Smooth muscle cell (in vitro differentiated cells): ENCODE measurements at regions not wholly inside any gene's neighbourhood (a gene's known extent, or its start where the extent isn't known, plus 50 kb on each side); places are given as distances from the start of the nearest gene placed in this dataset.

Source experiments
- DNase-seq: peaks from one replicate; lab custom pipeline; 2025; ENCODE audit not compliant: unreplicated experiment; lab: John Stamatoyannopoulos, UW
- H2AFZ ChIP-seq: fragments of 200-600 bp; sonication (generic); 2 replicates; pipeline ENCODE4 v1.6.0; 2016; ENCODE audit warnings: antibody characterized with exemption, low read depth, mild to moderate bottlenecking
- H3F3A ChIP-seq: fragments of 200-600 bp; sonication (generic); 2 replicates; pipeline ENCODE4 v1.6.0; 2017; ENCODE audit warnings: antibody characterized with exemption, low read depth
- H3K27ac ChIP-seq: fragments of 200-600 bp; sonication (generic); 2 replicates; pipeline ENCODE4 v1.5.1; 2016; ENCODE audit warnings: low read depth, mild to moderate bottlenecking
- H3K27me3 ChIP-seq: fragments of 200-600 bp; sonication (generic); 2 replicates; pipeline ENCODE4 v1.6.1; 2016; ENCODE audit warnings: low read depth, mild to moderate bottlenecking
- H3K36me3 ChIP-seq: fragments of 200-600 bp; sonication (generic); 2 replicates; pipeline ENCODE4 v1.5.1; 2016; ENCODE audit warnings: low read depth
- H3K4me1 ChIP-seq: fragments of 200-600 bp; sonication (generic); 2 replicates; pipeline ENCODE4 v1.5.1; 2016; ENCODE audit warnings: low read depth
- H3K4me2 ChIP-seq: fragments of 200-600 bp; sonication (generic); 2 replicates; pipeline ENCODE4 v1.6.0; 2016; ENCODE audit warnings: mild to moderate bottlenecking
- H3K4me3 ChIP-seq: fragments of 200-600 bp; sonication (generic); 2 replicates; pipeline ENCODE4 v1.5.1; 2016; ENCODE audit warnings: mild to moderate bottlenecking
- H3K79me2 ChIP-seq: fragments of 200-600 bp; sonication (generic); 2 replicates; pipeline ENCODE4 v1.6.0; 2016; ENCODE audit warnings: low read depth, mild to moderate bottlenecking
- H3K9ac ChIP-seq: fragments of 200-600 bp; sonication (generic); 2 replicates; pipeline ENCODE4 v1.6.0; 2016; ENCODE audit warnings: low read depth
- H3K9me3 ChIP-seq: fragments of 200-600 bp; sonication (generic); replicated peaks from 2 replicates; pipeline ENCODE4 v1.5.1; 2016; ENCODE audit warnings: low read depth
- H4K20me1 ChIP-seq: fragments of 200-600 bp; sonication (generic); 2 replicates; pipeline ENCODE4 v1.6.0; 2016; ENCODE audit warnings: low read depth
- WGBS: methylation state at CpG from one replicate; pipeline ENCODE4 v1.1.7; 2016; ENCODE audit warnings: low lambda C conversion rate; 5-methylcytosine and 5-hydroxymethylcytosine counted together
- TF ChIP-seq, protein P1 (sequence below): fragments of 200-600 bp; sonication (generic); IDR thresholded peaks from 2 replicates; pipeline ENCODE4 v1.5.1; 2017; ENCODE audit warnings: borderline replicate concordance, mild to moderate bottlenecking, antibody characterized with exemption; ENCODE audit not compliant: insufficient read depth, poor library complexity, severe bottlenecking

DNA sequence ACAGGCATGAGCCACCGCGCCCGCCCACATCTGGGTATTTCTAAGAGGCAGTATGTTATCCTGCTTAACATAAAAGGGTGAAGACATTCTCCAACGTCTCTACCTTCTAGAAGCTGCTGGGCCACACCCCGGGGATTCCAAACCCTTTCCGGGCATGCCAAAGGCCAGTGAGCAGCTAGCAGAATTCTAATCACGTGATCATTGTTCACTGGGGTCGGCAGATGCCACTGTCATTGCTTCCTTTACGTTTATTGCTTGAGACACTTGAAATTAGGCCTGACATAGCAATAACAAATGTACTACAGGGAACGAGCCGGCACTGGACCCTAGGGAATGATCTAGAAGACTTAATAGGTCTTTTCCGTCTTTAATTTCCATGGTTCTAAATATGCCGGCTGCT is 141.2 kb upstream of the ZFHX3 start:
- TF ChIP-seq, protein P1, sequence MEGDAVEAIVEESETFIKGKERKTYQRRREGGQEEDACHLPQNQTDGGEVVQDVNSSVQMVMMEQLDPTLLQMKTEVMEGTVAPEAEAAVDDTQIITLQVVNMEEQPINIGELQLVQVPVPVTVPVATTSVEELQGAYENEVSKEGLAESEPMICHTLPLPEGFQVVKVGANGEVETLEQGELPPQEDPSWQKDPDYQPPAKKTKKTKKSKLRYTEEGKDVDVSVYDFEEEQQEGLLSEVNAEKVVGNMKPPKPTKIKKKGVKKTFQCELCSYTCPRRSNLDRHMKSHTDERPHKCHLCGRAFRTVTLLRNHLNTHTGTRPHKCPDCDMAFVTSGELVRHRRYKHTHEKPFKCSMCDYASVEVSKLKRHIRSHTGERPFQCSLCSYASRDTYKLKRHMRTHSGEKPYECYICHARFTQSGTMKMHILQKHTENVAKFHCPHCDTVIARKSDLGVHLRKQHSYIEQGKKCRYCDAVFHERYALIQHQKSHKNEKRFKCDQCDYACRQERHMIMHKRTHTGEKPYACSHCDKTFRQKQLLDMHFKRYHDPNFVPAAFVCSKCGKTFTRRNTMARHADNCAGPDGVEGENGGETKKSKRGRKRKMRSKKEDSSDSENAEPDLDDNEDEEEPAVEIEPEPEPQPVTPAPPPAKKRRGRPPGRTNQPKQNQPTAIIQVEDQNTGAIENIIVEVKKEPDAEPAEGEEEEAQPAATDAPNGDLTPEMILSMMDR, result no peak
- 89% methylated on average over 13 of the region's 13 CpGs for WGBS

DNA sequence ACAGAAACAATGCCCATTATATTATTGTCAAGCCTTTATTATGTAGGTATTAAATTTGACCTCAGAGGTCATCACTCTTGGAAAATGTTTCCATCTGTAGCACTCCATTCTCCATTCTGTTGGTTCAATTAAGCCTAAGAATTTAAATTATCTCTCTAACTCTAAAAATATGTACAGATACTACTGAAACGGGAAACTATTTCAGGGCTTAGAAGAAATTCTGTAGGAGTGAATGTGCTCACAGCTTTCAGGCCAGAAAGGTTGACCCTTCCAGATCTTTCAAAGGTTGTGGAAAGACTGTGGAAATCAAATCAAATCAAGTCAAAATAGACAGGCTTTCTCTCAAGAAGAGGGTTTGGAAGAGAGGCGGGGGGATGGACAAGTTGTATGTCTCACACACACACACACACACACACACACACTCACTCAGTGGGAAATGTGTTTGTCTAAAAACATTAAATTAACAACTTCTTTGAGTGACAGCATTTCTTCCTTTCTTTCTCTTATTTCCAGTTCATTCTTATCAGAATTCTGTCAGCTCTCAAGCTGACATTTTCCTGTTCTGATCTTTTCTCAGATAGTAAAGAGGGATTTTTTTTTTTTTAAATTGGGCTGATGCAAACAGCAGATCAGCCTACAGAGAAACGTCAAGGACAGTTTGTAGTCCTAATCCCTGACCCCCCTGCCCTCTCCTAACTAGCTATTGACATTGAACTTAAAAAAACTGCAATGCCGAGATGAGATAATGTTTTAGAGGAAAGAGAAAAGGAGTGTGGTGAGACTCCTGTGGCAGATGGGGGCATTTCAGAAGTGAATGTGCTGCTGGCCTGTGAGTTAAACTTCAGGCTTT is 139.0 kb upstream of the ZFHX3 start:
- Histone ChIP-seq H2AFZ (peak overlapping the region; percentile 39), H3K79me2 (no peaks in the 10 kb centered on the region), H3K4me1 (peaks cover 7% of the 10 kb centered on the region), H4K20me1 (no peaks in the 10 kb centered on the region), H3F3A (no peaks in the 10 kb centered on the region), H3K4me3 (no peak overlapping the region), H3K27me3 (no peaks in the 10 kb centered on the region), H3K27ac (no peak overlapping the region), H3K9me3 (no peaks in the 10 kb centered on the region), H3K36me3 (no peaks in the 10 kb centered on the region), H3K4me2 (peak overlapping the region; percentile 3), H3K9ac (no peak overlapping the region)
- DNase-seq, result no peak
- WGBS, result 24% methylated on average over 4 of the region's 4 CpGs
- TF ChIP-seq, protein P1, result no peak

More for the DNA sequence above, 141.2 kb upstream of the ZFHX3 start:
- Histone ChIP-seq H2AFZ (no peak overlapping the region), H3K36me3 (no peaks in the 10 kb centered on the region), H3F3A (no peaks in the 10 kb centered on the region), H3K4me2 (no peak overlapping the region), H3K27me3 (no peaks in the 10 kb centered on the region), H4K20me1 (no peaks in the 10 kb centered on the region), H3K9ac (no peak overlapping the region), H3K27ac (no peak overlapping the region), H3K9me3 (no peaks in the 10 kb centered on the region), H3K4me1 (peaks cover 14% of the 10 kb centered on the region), H3K4me3 (no peak overlapping the region), H3K79me2 (no peaks in the 10 kb centered on the region)
- no peak for DNase-seq

DNA sequence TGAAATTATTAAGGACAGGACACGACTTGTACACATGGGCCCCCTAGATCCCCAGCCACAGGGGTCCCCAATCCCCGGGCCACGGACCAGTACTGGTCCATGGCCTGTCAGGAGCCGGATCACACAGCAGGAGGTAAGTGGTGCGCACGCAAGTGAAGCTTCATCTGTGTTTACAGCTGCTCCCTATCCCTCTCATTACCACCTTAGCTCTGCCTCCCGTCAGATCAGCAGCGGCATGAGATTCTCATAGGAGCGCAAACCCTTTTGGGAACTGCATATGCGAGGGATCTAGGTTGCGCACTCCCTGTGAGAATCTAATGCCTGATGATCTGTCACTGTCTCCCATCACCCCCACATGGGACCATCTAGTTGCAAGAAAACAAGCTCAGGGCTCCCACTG is 137.8 kb upstream of the ZFHX3 start:
- H4K20me1 ChIP-seq, result no peaks in the 10 kb centered on the region
- no peak for DNase-seq
- no peaks in the 10 kb centered on the region for H3K4me1 ChIP-seq
- no peaks in the 10 kb centered on the region for H3F3A ChIP-seq
- TF ChIP-seq, protein P1, result no peak
- H3K27me3 ChIP-seq, result no peaks in the 10 kb centered on the region
- H3K4me2 ChIP-seq, result no peak overlapping the region
- H3K9ac ChIP-seq, result no peak overlapping the region
- H3K27ac ChIP-seq, result no peak overlapping the region
- no peak overlapping the region for H2AFZ ChIP-seq
- H3K79me2 ChIP-seq, result no peaks in the 10 kb centered on the region
- WGBS, result 98% methylated on average over 11 of the region's 11 CpGs
- H3K4me3 ChIP-seq, result no peak overlapping the region
- no peaks in the 10 kb centered on the region for H3K9me3 ChIP-seq
- no peaks in the 10 kb centered on the region for H3K36me3 ChIP-seq
